ENCODE measurements at regions not wholly inside any gene's neighbourhood (a gene's known extent, or its start where the extent isn't known, plus 50 kb on each side); places are given as distances from the start of the nearest gene placed in this dataset.
"Not testable (repeated sequence)": the region's sequence is repeated elsewhere in the genome, so short reads cannot be mapped to it uniquely, and the experiment has no call there.

DNA sequence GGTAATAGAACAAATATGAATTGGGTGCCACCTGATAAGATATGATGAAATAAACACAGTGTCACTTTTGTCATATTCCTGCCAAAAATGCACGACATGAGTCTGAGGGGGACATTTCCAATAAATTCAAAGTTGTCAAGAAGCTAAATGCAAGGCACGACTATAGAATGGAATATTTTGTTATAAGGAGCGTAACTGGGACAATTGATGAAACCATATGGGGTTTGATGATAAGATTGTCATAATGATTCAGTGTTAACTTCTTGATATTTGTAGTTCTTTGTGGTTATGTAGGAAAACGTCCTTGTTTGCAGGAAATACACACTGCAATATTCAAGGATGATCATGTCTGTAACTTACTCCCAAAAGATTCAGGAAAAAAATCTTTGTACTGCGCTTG, 163.3 kb downstream of the MEX3B start:
- WGBS, 4 donors: 70 to 78% (median 76%) methylated on average over 5 of the region's 5 CpGs
- H3K27me3 ChIP-seq: no peaks in the 10 kb centered on the region

DNA sequence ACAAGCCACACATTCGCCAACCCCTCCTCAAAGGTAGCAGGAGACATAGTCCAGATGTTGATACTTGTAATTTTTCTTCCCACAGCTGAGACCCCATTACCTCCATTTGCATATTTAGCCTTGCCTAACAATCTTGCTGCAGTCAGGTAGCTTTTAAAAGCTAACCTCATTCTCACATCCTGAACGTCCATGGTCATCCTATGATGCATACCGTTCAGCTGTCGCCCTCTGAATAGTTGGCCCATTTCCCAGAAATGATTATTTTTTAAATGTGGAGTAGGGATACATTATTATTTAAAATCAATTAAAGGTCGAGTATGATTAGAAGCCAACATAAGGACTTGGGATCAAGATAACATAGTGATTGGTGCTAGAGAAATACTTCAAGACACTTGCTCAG, 165.0 kb downstream of the MEX3B start:
- Histone ChIP-seq H3K4me3 (no peak overlapping the region), H3K27me3 (no peaks in the 10 kb centered on the region), H3K4me1 (no peaks in the 10 kb centered on the region), H3K36me3 (no peaks in the 10 kb centered on the region), H3K9me3 (no peaks in the 10 kb centered on the region), H3K27ac (no peak overlapping the region)
- no peak for TF ChIP-seq POLR2A (IDR thresholded peaks at IDR 0.05)
- TF ChIP-seq, protein P1, sequence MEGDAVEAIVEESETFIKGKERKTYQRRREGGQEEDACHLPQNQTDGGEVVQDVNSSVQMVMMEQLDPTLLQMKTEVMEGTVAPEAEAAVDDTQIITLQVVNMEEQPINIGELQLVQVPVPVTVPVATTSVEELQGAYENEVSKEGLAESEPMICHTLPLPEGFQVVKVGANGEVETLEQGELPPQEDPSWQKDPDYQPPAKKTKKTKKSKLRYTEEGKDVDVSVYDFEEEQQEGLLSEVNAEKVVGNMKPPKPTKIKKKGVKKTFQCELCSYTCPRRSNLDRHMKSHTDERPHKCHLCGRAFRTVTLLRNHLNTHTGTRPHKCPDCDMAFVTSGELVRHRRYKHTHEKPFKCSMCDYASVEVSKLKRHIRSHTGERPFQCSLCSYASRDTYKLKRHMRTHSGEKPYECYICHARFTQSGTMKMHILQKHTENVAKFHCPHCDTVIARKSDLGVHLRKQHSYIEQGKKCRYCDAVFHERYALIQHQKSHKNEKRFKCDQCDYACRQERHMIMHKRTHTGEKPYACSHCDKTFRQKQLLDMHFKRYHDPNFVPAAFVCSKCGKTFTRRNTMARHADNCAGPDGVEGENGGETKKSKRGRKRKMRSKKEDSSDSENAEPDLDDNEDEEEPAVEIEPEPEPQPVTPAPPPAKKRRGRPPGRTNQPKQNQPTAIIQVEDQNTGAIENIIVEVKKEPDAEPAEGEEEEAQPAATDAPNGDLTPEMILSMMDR (IDR thresholded peaks at IDR 0.05): no peak
- WGBS, 4 donors: 63 to 77% (median 72%) methylated on average over 5 of the region's 5 CpGs
- intact Hi-C loops (cut with DNase I): no loop called here
- DNase-seq (no peak), ATAC-seq (no peak)

More for the DNA sequence above, 163.3 kb downstream of the MEX3B start:
- no peak for TF ChIP-seq POLR2A (IDR thresholded peaks at IDR 0.05)
- TF ChIP-seq, protein P1 (IDR thresholded peaks at IDR 0.05): no peak
- H3K4me3 ChIP-seq: no peak overlapping the region
- H3K36me3 ChIP-seq: no peaks in the 10 kb centered on the region
- no peak for DNase-seq
- no peaks in the 10 kb centered on the region for H3K4me1 ChIP-seq
- H3K9me3 ChIP-seq: no peaks in the 10 kb centered on the region
- no peak overlapping the region for H3K27ac ChIP-seq
- no peak for ATAC-seq
- intact Hi-C loops (cut with DNase I): no loop called here

DNA sequence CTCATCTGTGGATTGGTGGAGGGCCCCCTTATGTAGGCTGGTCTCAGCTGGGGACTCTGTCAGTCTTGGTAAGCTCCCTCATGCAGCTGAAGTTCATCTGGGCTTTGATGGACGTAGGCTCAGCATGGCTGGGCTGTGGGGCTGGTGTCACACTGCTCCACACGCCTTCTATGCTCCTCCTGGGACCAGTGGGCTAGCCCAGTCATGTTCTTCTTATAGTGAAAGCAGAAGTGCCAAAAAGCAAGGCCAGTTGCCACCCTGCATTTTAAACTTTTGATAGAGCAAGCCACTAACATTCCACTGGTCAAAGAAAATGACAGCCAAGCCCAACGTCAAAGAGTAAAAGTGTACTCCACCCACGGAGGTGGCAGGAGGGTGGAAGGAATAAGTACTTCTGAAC, 165.5 kb downstream of the MEX3B start:
- no peak for ATAC-seq
- Histone ChIP-seq H3K27ac (no peak overlapping the region), H3K36me3 (no peaks in the 10 kb centered on the region), H3K27me3 (no peaks in the 10 kb centered on the region), H3K9me3 (no peaks in the 10 kb centered on the region), H3K4me1 (no peaks in the 10 kb centered on the region), H3K4me3 (no peak overlapping the region)
- intact Hi-C loops (cut with DNase I): no loop called here
- no peak for TF ChIP-seq POLR2A (IDR thresholded peaks at IDR 0.05)
- TF ChIP-seq, protein P1 (IDR thresholded peaks at IDR 0.05): no peak
- 76 to 86% (median 85%) methylated on average over 4 of the region's 4 CpGs for WGBS, 4 donors
- DNase-seq: no peak

DNA sequence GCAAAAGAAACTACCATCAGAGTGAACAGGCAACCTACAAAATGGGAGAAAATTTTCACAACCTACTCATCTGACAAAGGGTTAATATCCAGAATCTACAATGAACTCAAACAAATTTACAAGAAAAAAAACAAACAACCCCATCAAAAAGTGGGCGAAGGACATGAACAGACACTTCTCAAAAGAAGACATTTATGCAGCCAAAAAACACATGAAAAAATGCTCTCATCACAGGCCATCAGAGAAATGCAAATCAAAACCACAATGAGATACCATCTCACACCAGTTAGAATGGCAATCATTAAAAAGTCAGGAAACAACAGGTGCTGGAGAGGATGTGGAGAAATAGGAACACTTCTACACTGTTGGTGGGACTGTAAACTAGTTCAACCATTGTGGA, 170.1 kb downstream of the MEX3B start:
- H3K27ac ChIP-seq; intact Hi-C loops (cut with DNase I); H3K4me3 ChIP-seq; ATAC-seq; H3K9me3 ChIP-seq; H3K27me3 ChIP-seq; DNase-seq; H3K36me3 ChIP-seq; H3K4me1 ChIP-seq: not testable (repeated sequence)
- WGBS, 4 donors: 71 to 100% (median 85%) methylated on average over 1 of the region's 1 CpG

DNA sequence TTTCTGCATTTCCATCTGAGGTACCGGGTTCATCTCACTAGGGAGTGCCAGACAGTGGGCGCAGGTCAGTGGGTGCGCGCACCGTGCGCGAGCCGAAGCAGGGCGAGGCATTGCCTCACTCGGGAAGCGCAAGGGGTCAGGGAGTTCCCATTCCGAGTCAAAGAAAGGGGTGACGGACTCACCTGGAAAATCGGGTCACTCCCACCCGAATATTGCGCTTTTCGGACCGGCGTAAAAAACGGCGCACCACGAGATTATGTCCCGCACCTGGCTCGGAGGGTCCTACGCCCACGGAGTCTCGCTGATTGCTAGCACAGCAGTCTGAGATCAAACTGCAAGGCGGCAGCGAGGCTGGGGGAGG, 175.1 kb downstream of the MEX3B start:
- H3K27me3 ChIP-seq; H3K27ac ChIP-seq; H3K36me3 ChIP-seq; H3K9me3 ChIP-seq; H3K4me1 ChIP-seq; ATAC-seq; H3K4me3 ChIP-seq; intact Hi-C loops (cut with DNase I); DNase-seq: not testable (repeated sequence)
- 87 to 94% (median 91%) methylated on average over 18 to 22 of the region's 29 CpGs for WGBS, 4 donors

DNA sequence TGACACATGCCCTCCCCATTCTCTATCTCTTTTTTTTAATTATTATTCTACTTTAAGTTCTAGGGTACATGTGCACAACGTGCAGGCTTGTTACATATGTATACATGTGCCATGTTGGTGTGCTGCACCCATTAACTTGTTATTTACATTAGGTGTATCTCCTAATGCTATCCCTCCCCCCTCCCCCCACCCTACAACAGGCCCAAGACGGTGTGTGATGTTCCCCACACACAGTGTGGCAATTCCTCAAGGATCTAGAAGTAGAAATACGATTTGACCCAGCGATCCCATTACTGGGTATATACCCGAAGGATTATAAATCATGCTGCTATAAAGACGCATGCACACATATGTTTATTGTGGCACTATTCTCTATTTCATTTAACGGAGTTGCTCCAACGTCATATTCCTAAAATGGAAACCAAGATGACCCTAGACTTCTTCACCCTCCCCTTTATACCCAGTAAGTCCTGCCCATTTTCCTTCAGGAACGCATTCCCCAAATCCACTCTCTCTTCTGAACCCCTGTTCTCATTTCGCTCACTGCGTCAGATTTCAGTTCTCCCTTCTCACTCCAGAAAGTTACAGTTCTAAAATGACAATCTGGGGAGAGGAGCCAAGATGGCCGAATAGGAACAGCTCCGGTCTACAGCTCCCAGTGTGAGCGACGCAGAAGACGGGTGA, 175.6 kb downstream of the MEX3B start:
- DNase-seq; H3K36me3 ChIP-seq; H3K27me3 ChIP-seq; H3K9me3 ChIP-seq; ATAC-seq; H3K4me1 ChIP-seq; intact Hi-C loops (cut with DNase I); H3K27ac ChIP-seq: not testable (repeated sequence)
- peak overlapping the region in 2 of 12 donors; percentile 19 to 30 for H3K4me3 ChIP-seq
- WGBS, 4 donors: 89 to 94% (median 91%) methylated on average over 16 of the region's 16 CpGs
